GM18873 (cell line): ENCODE measurements at regions not wholly inside any gene's neighbourhood (a gene's known extent, or its start where the extent isn't known, plus 50 kb on each side); places are given as distances from the start of the nearest gene placed in this dataset.
"Not testable (repeated sequence)": the region's sequence is repeated elsewhere in the genome, so short reads cannot be mapped to it uniquely, and the experiment has no call there.

Experiments used
- ATAC-seq: cut with Tn5 transposase; IDR thresholded peaks from one replicate; pipeline ENCODE4 v1.9.1; 2021; ENCODE audit warnings: mild to moderate bottlenecking, moderate library complexity, moderate number of reproducible peaks; ENCODE audit not compliant: unreplicated experiment, low FRiP score

- ATAC-seq, result no peak
These were observed 592.8 kb upstream of the GRM3 start for GRCh38 chr7:86050918-86051317.

DNA sequence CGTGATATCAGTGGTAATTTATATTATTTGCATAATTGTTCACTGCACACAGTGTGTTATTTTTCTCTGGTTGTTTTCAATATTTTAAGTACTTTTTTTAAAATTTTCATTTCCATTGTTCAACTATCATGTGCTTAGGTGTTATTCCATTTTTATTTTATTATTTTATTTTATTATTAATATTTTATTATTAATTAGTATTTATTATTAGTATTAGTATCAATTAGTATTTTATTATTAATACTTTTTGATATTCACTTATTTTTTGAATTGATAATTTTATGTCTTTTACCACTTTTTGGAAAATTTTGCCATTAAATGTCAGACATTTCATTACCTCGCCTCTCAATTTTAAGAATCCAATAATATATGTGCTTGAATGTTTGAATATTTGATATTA, 593.8 kb upstream of the GRM3 start:
- ATAC-seq, result no peak

DNA sequence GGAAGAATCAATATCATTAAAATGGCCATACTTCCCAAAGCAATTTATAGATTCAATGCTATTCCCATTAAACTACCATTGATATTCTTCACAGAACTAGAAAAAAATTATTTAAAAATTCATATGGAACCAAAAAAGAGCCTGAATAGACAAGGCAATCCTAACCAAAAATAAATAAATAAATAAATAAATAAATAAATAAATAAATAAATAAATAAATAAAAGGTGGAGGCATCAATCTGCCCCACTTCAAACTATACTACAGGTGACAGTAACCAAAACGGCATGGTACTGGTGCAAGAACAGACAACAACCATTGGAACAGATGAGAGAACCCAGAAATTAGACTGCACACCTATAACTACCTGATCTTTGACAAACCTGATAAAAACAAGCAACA, 598.5 kb upstream of the GRM3 start:
- ATAC-seq, result not testable (repeated sequence)

- no peak for ATAC-seq
These were observed 617.9 kb upstream of the GRM3 start for GRCh38 chr7:86025807-86026206.

GRCh38 chr7:86013662-86014061, 630.0 kb upstream of the GRM3 start:
- no peak for ATAC-seq

GRCh38 chr7:86012971-86013370, 630.7 kb upstream of the GRM3 start:
- no peak for ATAC-seq

DNA sequence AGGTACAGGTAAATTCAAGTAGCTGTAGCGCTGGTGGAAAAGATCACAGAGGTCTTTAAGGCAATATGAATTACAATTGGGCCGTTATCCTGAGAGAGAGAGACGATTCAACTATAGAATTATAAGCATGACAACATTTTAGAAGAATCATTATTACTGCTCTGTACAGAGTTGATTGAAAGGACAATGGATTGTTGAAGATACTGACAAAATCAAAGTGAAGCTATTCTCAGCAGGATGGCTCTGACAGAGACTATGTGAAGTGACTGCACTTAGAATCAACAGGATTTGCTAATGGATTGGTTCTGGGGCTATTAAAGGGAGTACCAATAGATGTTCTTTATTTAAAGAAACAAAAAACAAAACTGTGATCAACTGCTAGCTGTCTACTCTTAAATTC, 634.8 kb upstream of the GRM3 start:
- ATAC-seq, result no peak

DNA sequence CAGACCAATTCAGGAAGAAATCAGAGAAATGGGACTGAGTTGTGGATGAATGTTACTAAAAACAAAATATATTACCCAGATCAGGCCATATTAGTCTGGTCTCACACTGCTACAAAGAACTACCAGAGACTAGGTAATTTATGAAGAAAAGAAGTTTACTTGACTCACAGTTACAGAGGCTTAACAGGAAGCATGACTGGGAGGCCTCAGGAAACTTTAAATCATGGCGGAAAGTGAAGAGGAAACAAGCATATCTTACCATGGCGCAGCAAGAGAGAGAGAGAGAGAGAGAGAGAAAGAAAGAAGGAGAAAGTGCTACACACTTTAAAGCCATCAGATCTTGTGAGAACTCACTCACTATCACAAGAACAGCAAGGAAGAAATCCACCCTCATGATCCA, 636.8 kb upstream of the GRM3 start:
- no peak for ATAC-seq

- no peak for ATAC-seq
These were observed 640.9 kb upstream of the GRM3 start for GRCh38 chr7:86002858-86003257.

- no peak for ATAC-seq
These were observed 646.2 kb upstream of the GRM3 start for GRCh38 chr7:85997515-85997914.

GRCh38 chr7:85995101-85995500, 648.6 kb upstream of the GRM3 start:
- ATAC-seq, result no peak

DNA sequence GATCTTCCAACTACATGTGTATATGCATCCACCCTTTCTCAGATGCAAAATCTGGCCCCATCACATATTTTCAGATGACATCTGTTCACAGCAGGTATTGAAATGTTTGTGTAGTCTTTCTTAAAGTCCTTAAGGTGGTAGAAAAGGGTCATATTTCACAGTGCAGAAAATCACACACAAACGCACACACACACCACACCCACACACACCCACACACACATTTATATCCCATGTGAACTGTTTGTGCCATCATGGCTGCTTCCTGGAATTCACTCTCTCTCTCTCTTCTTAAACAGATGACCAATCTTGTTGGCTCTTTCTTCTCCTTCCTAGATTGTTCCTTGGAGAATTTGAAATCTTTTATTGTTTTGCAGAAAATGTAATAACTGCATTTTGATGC, 663.0 kb upstream of the GRM3 start:
- ATAC-seq, result no peak

- ATAC-seq, result no peak
These were observed 669.5 kb upstream of the GRM3 start for GRCh38 chr7:85974176-85974575.

DNA sequence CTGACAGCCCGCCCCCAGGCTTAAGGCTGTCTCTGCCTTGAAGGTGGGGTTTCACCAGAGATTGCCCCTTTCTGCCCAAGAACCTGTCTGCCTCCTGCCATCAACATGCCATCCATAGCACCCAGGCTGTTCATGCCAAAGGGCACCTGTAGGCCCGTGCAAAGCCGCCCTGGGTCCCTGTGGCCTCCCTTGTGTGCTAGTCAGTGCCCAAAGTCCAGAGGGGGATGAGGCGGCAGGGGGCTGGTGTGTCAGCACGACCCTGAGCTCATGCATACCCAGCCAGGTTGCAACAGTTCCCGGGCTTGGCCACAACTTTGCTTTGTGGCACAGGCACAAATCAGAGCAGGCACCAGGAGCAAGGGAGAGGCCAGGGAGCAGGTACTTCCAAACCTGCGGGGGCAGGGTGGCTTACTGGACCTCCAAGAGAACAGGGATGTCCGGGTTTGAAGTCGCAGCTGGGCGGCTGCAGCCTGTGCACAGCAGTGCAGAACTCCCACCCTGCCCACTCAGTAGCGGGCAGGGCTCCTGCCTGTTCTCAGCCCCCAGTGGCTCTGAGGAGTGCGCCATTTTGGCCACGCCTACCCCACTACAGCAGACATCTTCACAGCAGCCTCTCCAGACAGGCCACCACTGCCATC, 671.1 kb upstream of the GRM3 start:
- no peak for ATAC-seq

DNA sequence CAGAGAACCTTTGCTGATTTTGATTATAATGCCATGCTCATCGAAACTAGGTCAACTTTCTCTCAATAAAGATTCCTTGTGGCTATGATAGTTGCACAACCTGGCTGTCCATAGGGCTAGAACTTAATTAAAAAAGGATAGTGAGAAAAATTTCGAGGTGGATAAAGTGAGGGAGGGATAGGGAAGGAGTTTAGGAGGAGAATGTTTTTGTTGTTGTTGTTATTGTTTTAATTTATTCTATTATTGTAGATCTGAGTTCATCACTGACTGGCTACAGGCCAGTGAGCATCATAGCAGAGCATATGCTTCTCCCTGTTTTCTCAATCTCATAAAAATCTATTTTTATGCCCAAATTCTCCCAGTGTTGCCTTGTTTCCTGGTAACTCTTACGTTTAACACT, 688.7 kb upstream of the GRM3 start:
- ATAC-seq, result no peak

GRCh38 chr7:85950871-85951270, 692.8 kb upstream of the GRM3 start:
- ATAC-seq, result no peak

DNA sequence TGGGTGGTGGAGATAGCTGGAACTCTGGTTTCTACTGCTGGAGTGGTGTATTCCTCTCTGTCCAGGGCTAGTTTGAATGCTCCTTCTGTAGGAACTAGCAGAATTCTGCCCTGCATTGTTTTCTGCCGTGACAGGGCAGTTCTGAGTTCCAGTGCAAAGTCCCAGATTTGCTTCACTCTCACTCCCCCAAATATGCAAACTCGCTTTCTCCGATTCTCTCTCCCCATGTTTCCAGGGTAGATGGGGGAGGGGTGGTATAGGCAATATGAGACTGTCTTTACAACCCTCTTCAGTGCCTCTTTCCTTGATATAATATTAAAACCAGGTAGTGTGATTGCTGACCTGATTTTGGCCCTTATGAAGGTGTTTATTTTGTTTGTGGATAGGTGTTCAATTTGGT, 693.3 kb upstream of the GRM3 start:
- ATAC-seq, result no peak

DNA sequence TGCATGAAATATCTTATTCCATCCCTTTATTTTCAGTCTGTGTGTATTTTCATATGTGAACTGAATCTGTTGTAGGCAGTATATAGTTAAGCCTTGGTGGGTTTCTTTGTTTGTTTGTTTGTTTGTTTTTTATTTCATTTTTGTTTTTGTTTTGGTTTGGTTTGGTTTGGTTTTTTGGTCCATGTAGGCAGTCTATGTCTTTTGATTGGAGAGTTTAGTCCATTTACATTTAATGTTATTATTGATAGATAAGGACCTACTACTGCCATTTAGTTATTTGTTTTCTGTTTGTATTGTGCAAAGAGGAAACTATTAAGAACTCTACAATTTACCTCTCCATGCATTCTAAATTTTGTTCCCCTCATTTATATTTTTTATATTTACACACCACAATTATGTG, 695.9 kb upstream of the GRM3 start:
- ATAC-seq, result no peak

DNA sequence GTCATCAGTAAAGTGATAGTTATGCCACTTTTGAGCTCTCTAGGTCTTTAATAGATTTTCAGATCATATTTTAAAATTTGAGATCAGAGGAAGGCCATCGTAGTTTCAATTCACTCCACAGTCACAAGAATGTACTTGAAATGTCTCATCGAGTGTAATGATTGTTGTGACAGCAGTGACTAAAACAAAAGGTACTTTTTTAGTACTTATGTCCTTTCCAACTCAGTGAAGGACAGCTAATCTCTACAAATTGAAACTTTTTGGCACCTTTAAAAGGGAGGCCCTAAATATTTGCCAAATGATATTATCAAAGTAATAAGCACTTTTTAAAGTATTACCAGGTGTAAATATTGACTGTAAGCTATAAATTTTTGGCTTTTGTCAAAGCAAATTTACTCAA, 702.9 kb upstream of the GRM3 start:
- ATAC-seq, result no peak

DNA sequence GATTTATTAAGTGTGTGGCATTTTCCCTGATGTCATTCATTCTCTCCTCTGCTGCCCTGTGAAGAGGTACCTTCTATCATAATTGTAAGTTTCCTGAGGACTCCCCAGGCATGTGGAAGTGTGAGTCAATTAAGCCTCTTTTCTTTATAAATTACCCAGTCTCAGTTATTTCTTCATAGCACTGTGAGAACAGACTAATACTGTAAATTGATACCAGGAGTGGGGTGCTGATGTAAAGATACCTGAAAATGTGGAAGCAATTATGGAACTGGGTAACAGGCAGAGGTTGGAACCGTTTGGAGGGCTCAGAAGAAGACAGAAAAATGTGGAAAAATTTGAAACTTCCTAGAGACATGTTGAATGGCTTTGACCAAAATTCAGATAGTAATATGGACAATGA, 711.8 kb upstream of the GRM3 start:
- ATAC-seq, result no peak

GRCh38 chr7:85928500-85928899, 715.2 kb upstream of the GRM3 start:
- ATAC-seq, result no peak

GRCh38 chr7:85927226-85927625, 716.5 kb upstream of the GRM3 start:
- ATAC-seq, result no peak

- ATAC-seq, result no peak
These were observed 719.6 kb upstream of the GRM3 start for GRCh38 chr7:85924062-85924461.
